Endothelial cell of umbilical vein (primary cell): ENCODE measurements at regions not wholly inside any gene's neighbourhood (a gene's known extent, or its start where the extent isn't known, plus 50 kb on each side); places are given as distances from the start of the nearest gene placed in this dataset.

Experiments
- BruUV-seq: library from RNA; stranded (reverse); fragments of 400-500 nt; replicated peaks from 2 replicates; lab custom pipeline; 2021; lab: Mats Ljungman, UMichigan
- CTCF ChIA-PET: fragments of 300-600, 350-600 bp; sonication (Branson Sonifier 250); formaldehyde crosslinking; loops from one replicate; lab custom pipeline; 2021; ENCODE audit warnings: antibody characterized with exemption, inconsistent platforms; lab: Charles Lee
- POLR2A ChIA-PET: fragments of 300-600, 350-600 bp; sonication (Branson Sonifier 250); formaldehyde crosslinking; loops from one replicate; lab custom pipeline; 2021; ENCODE audit warnings: antibody characterized with exemption, inconsistent platforms; lab: Charles Lee
- DNase-seq: peaks from one replicate; pipeline ENCODE4 v3.0.0-alpha.2; 2011; ENCODE audit warnings: low read depth, low spot score
- FAIRE-seq: peaks from 2 replicates; lab custom pipeline; 2011; peaks lifted over from hg19 to GRCh38; lab: Jason Lieb, UNC
- H2AFZ ChIP-seq: 2 replicates; pipeline ENCODE4 v1.6.0; 2012; ENCODE audit warnings: low read depth, low read length, control low read depth, inconsistent platforms
- H3K27ac ChIP-seq: 2 replicates; pipeline ENCODE4 v1.5.1; 2011; ENCODE audit warnings: low read depth, mild to moderate bottlenecking, control low read depth, low read length, moderate library complexity; ENCODE audit not compliant: insufficient read depth
- H3K27me3 ChIP-seq, 2 experiments: 2 replicates each; pipeline versions ENCODE4 v1.6.0 to v1.6.1; 2011; ENCODE audit warnings: low read length in 2 of 2, mixed read lengths in 1 of 2; ENCODE audit not compliant: control insufficient read depth in 2 of 2, insufficient read depth in 2 of 2
- H3K36me3 ChIP-seq, 2 experiments: 2 replicates in 1 of 2; 3 replicates in 1 of 2; pipeline ENCODE4 v1.5.1; 2011; ENCODE audit warnings: low read length in 2 of 2, mild to moderate bottlenecking in 1 of 2, moderate library complexity in 1 of 2; ENCODE audit not compliant: control insufficient read depth in 2 of 2, insufficient read depth in 2 of 2; ENCODE audit errors: extremely low read depth in 1 of 2
- H3K4me1 ChIP-seq: 3 replicates; pipeline ENCODE4 v1.5.1; 2011; ENCODE audit warnings: mild to moderate bottlenecking, low read length; ENCODE audit not compliant: control insufficient read depth, insufficient read depth; ENCODE audit errors: extremely low read depth
- H3K4me2 ChIP-seq: 2 replicates; pipeline ENCODE4 v1.6.1; 2011; ENCODE audit warnings: low read length, control low read depth, mixed read lengths; ENCODE audit not compliant: insufficient read depth
- H3K4me3 ChIP-seq, 3 experiments: fragments of 200-600 bp in 1 of 3; sonication (generic), shearing (Covaris generic) in 1 of 3; replicated peaks in 1 of 3; 2 replicates each; pipeline ENCODE4 v1.5.1; 2011 to 2016; ENCODE audit warnings: control low read depth in 3 of 3, low read length in 3 of 3, mild to moderate bottlenecking in 2 of 3, inconsistent platforms in 1 of 3, low read depth in 1 of 3, moderate library complexity in 1 of 3; ENCODE audit not compliant: insufficient read depth in 1 of 3
- H3K79me2 ChIP-seq: 2 replicates; pipeline ENCODE4 v1.6.0; 2012; ENCODE audit warnings: low read length, inconsistent platforms; ENCODE audit not compliant: control insufficient read depth, insufficient read depth
- H3K9ac ChIP-seq: replicated peaks from 2 replicates; pipeline ENCODE3; 2011; ENCODE audit warnings: low read length, control low read depth; ENCODE audit not compliant: insufficient read depth; ENCODE audit errors: extremely low read depth
- H3K9me1 ChIP-seq: replicated peaks from 3 replicates; pipeline ENCODE4 v1.6.0; 2011; ENCODE audit warnings: mild to moderate bottlenecking, low read length; ENCODE audit not compliant: control insufficient read depth, insufficient read depth; ENCODE audit errors: extremely low read depth
- H3K9me3 ChIP-seq: replicated peaks from 2 replicates; pipeline ENCODE4 v1.5.1; 2012; ENCODE audit warnings: low read length, inconsistent platforms; ENCODE audit not compliant: control insufficient read depth, insufficient read depth
- H4K20me1 ChIP-seq: replicated peaks from 2 replicates; pipeline ENCODE3; 2011; ENCODE audit warnings: mild to moderate bottlenecking, low read length; ENCODE audit not compliant: control insufficient read depth, insufficient read depth; ENCODE audit errors: extremely low read depth
- EZH2 ChIP-seq: IDR thresholded peaks from 2 replicates; pipeline ENCODE4 v1.6.1; 2012; ENCODE audit warnings: borderline replicate concordance, low read depth, mild to moderate bottlenecking, moderate library complexity, low read length, inconsistent platforms; ENCODE audit not compliant: severe bottlenecking
- FOS ChIP-seq: IDR thresholded peaks from 2 replicates; pipeline ENCODE4 v1.6.1; 2011; ENCODE audit warnings: mild to moderate bottlenecking, low read length, moderate library complexity, borderline replicate concordance; ENCODE audit not compliant: insufficient read depth
- GATA2 ChIP-seq: IDR thresholded peaks from 2 replicates; pipeline ENCODE4 v1.7.0; 2011; ENCODE audit warnings: low read depth, mild to moderate bottlenecking, moderate library complexity, mixed read lengths, low read length; ENCODE audit not compliant: insufficient read length, insufficient read depth
- JUN ChIP-seq: IDR thresholded peaks from 2 replicates; pipeline ENCODE4 v1.6.1; 2011; ENCODE audit warnings: borderline replicate concordance, low read depth; ENCODE audit not compliant: insufficient read length, insufficient read depth
- MYC ChIP-seq: IDR thresholded peaks from one replicate; pipeline ENCODE4 v1.6.1; 2011; ENCODE audit warnings: mild to moderate bottlenecking, low read depth, low read length
- POLR2A ChIP-seq: IDR thresholded peaks from 2 replicates; pipeline ENCODE4 v1.6.1; 2012; ENCODE audit warnings: low read depth, mild to moderate bottlenecking, control low read depth, low read length
- POLR2AphosphoS5 ChIP-seq: IDR thresholded peaks from 2 replicates; pipeline ENCODE4 v1.6.1; 2012; ENCODE audit warnings: low read depth, mild to moderate bottlenecking, control low read depth, low read length, moderate library complexity; ENCODE audit not compliant: insufficient read depth
- dilution Hi-C: fragments of 300-500 bp; cut with MboI; formaldehyde crosslinking; loops from one replicate; pipeline ENCODE4 v1.15.0; 2019; ENCODE audit warnings: low sequenced_read_pairs; ENCODE audit not compliant: extremely low pct_ligation_motif_present
- intact Hi-C: fragments of 100-400 bp; cut with micrococcal nuclease; formaldehyde crosslinking; loops from one replicate; pipeline ENCODE4 v1.10.0; 2022
- TF ChIP-seq, protein P1 (sequence below): IDR thresholded peaks from 2 replicates; pipeline ENCODE4 v1.6.1; 2011; ENCODE audit not compliant: insufficient read depth, insufficient read length
- TF ChIP-seq, protein P2 (sequence below), 2 donors: IDR thresholded peaks; 1 replicate in 1 of 2; 2 replicates in 1 of 2; pipeline ENCODE4 v1.5.1; 2011; ENCODE audit warnings: low read length in 2 of 2, mild to moderate bottlenecking in 2 of 2, moderate library complexity in 2 of 2, control low read depth in 1 of 2, inconsistent platforms in 1 of 2, low read depth in 1 of 2; ENCODE audit not compliant: insufficient read depth in 1 of 2; ENCODE audit errors: extremely low read depth in 1 of 2

DNA sequence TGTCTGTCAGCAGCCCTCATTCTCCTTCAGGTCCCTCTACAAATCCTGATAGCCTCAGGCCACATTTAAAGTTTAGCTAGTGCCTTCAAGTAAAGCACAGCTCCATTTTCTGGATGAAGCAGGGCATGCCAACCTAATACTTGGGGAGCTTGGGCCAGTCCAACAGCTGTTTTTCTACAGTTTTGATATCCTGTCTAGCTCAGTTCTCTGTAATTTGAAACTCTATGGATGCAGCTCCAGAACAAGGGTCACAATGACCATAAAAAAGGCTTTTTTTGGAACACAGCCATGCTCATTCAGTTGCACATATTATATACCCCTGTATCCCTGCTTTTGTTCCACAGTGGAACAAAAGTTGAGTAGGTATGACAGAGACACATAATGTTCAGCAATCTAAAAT is 373.5 kb downstream of the SUCLG1 start:
- Histone ChIP-seq H2AFZ (no peak overlapping the region), H3K9ac (no peak overlapping the region), H3K36me3 (no peaks in the 10 kb centered on the region), H3K9me3 (no peaks in the 10 kb centered on the region), H3K9me1 (no peaks in the 10 kb centered on the region), H3K4me1 (no peaks in the 10 kb centered on the region), H3K27me3 (no peaks in the 10 kb centered on the region), H3K4me2 (no peak overlapping the region), H4K20me1 (no peaks in the 10 kb centered on the region), H3K4me3 (no peak overlapping the region), H3K79me2 (no peaks in the 10 kb centered on the region), H3K27ac (no peak overlapping the region)
- ChIA-PET POLR2A (no interaction called here), CTCF (no interaction called here)
- intact Hi-C loops (no loop called here), dilution Hi-C loops (no loop called here)
- no peak for TF ChIP-seq FOS
- no peak for TF ChIP-seq POLR2A
- TF ChIP-seq POLR2AphosphoS5: no peak
- DNase-seq (no peak), FAIRE-seq (no peak)
- BruUV-seq: no TSS peak

DNA sequence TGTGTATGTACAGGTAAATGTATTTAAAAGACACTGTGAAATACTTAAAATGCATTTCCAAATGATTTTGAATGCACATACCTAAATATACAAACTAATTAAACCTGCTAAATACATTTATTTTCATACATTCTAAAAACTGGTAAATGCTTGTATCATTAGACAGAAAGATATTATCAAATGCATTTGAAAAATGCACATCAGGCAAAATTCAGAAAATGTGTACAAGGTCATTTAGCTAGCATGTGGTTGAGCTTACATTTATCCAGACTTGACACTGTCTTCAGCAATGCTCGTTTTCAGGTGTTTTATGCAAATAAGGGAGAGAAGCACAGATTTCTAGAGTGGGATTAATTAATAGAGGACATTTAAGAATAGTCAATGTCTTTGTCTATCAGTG is 374.2 kb downstream of the SUCLG1 start:
- no peaks in the 10 kb centered on the region for H3K4me1 ChIP-seq
- H3K27me3 ChIP-seq: no peaks in the 10 kb centered on the region
- H2AFZ ChIP-seq: no peak overlapping the region
- H3K36me3 ChIP-seq: no peaks in the 10 kb centered on the region
- H4K20me1 ChIP-seq: no peaks in the 10 kb centered on the region
- TF ChIP-seq, protein P1, sequence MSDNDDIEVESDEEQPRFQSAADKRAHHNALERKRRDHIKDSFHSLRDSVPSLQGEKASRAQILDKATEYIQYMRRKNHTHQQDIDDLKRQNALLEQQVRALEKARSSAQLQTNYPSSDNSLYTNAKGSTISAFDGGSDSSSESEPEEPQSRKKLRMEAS: no peak
- TF ChIP-seq POLR2A: no peak
- no peak for TF ChIP-seq MYC
- no peak for TF ChIP-seq EZH2
- TF ChIP-seq, protein P2, sequence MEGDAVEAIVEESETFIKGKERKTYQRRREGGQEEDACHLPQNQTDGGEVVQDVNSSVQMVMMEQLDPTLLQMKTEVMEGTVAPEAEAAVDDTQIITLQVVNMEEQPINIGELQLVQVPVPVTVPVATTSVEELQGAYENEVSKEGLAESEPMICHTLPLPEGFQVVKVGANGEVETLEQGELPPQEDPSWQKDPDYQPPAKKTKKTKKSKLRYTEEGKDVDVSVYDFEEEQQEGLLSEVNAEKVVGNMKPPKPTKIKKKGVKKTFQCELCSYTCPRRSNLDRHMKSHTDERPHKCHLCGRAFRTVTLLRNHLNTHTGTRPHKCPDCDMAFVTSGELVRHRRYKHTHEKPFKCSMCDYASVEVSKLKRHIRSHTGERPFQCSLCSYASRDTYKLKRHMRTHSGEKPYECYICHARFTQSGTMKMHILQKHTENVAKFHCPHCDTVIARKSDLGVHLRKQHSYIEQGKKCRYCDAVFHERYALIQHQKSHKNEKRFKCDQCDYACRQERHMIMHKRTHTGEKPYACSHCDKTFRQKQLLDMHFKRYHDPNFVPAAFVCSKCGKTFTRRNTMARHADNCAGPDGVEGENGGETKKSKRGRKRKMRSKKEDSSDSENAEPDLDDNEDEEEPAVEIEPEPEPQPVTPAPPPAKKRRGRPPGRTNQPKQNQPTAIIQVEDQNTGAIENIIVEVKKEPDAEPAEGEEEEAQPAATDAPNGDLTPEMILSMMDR (IDR thresholded peaks at IDR 0.05; ENCODE audit: extremely low read depth in 1 of 2, insufficient read depth in 1 of 2, low read depth in 1 of 2, low read length in 2 of 2): no peak
- TF ChIP-seq FOS: no peak
- no peak for TF ChIP-seq POLR2AphosphoS5
- no peak for TF ChIP-seq GATA2
- no peak for TF ChIP-seq JUN
- H3K27ac ChIP-seq: no peak overlapping the region
- intact Hi-C loops: no loop called here
- no peak for FAIRE-seq
- H3K4me2 ChIP-seq: no peak overlapping the region
- H3K9me3 ChIP-seq: no peaks in the 10 kb centered on the region
- no peak for DNase-seq
- H3K4me3 ChIP-seq: no peak overlapping the region
- H3K79me2 ChIP-seq: no peaks in the 10 kb centered on the region
- CTCF ChIA-PET: no interaction called here
- H3K9ac ChIP-seq: no peak overlapping the region
- POLR2A ChIA-PET: no interaction called here
- BruUV-seq: no TSS peak
- dilution Hi-C loops: no loop called here
- no peaks in the 10 kb centered on the region for H3K9me1 ChIP-seq
